ENCODE measurements at regions not wholly inside any gene's neighbourhood (a gene's known extent, or its start where the extent isn't known, plus 50 kb on each side); places are given as distances from the start of the nearest gene placed in this dataset.

GRCh38 chr11:70669281-70669680, 271.0 kb downstream of the CTTN start:
- TF ChIP-seq, protein P1, sequence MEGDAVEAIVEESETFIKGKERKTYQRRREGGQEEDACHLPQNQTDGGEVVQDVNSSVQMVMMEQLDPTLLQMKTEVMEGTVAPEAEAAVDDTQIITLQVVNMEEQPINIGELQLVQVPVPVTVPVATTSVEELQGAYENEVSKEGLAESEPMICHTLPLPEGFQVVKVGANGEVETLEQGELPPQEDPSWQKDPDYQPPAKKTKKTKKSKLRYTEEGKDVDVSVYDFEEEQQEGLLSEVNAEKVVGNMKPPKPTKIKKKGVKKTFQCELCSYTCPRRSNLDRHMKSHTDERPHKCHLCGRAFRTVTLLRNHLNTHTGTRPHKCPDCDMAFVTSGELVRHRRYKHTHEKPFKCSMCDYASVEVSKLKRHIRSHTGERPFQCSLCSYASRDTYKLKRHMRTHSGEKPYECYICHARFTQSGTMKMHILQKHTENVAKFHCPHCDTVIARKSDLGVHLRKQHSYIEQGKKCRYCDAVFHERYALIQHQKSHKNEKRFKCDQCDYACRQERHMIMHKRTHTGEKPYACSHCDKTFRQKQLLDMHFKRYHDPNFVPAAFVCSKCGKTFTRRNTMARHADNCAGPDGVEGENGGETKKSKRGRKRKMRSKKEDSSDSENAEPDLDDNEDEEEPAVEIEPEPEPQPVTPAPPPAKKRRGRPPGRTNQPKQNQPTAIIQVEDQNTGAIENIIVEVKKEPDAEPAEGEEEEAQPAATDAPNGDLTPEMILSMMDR (IDR thresholded peaks at IDR 0.05; ENCODE audit: borderline replicate concordance, extremely low read depth, low read length, poor library complexity, severe bottlenecking) = no peak
- TF ChIP-seq EZH2 (IDR thresholded peaks at IDR 0.05; ENCODE audit: borderline replicate concordance, low read depth, low read length, severe bottlenecking) = no peak
